Endothelial cell (in vitro differentiated cells): ENCODE measurements at regions not wholly inside any gene's neighbourhood (a gene's known extent, or its start where the extent isn't known, plus 50 kb on each side); places are given as distances from the start of the nearest gene placed in this dataset.

Experiments used
- DNase-seq: peaks from one replicate; pipeline ENCODE4 v3.0.0; 2021; ENCODE audit warnings: low spot score
- H3K27ac Mint-ChIP-seq: one replicate; pipeline ENCODE4 v1.8.0; 2021; ENCODE audit warnings: mixed read lengths, inconsistent platforms; ENCODE audit not compliant: unreplicated experiment
- H3K27me3 Mint-ChIP-seq: one replicate; pipeline ENCODE4 v1.8.0; 2021; ENCODE audit warnings: mild to moderate bottlenecking, moderate library complexity, mixed read lengths, inconsistent platforms; ENCODE audit not compliant: unreplicated experiment
- H3K36me3 Mint-ChIP-seq: one replicate; pipeline ENCODE4 v1.8.0; 2021; ENCODE audit warnings: mild to moderate bottlenecking, low read depth, mixed read lengths, inconsistent platforms; ENCODE audit not compliant: unreplicated experiment
- H3K4me1 Mint-ChIP-seq: one replicate; pipeline ENCODE4 v1.8.0; 2021; ENCODE audit warnings: mild to moderate bottlenecking, mixed read lengths, inconsistent platforms; ENCODE audit not compliant: unreplicated experiment
- H3K4me3 Mint-ChIP-seq: one replicate; pipeline ENCODE4 v1.8.0; 2021; ENCODE audit warnings: mild to moderate bottlenecking, mixed read lengths, inconsistent platforms; ENCODE audit not compliant: unreplicated experiment
- H3K9me3 Mint-ChIP-seq: one replicate; pipeline ENCODE4 v1.8.0; 2021; ENCODE audit warnings: mixed read lengths, inconsistent platforms; ENCODE audit not compliant: unreplicated experiment
- CTCF ChIP-seq: fragments of 200-600 bp; sonication (generic); IDR thresholded peaks from one replicate; pipeline ENCODE4 v1.5.0; 2021; ENCODE audit warnings: antibody characterized with exemption; ENCODE audit not compliant: unreplicated experiment

GRCh38 chr16:63069047-63069446 is 1032.8 kb upstream of the CDH8 start:
- DNase-seq = no peak
- Mint-ChIP-seq H3K27me3 (no peaks in the 10 kb centered on the region), H3K4me3 (no peak overlapping the region), H3K9me3 (no peaks in the 10 kb centered on the region), H3K27ac (no peak overlapping the region), H3K4me1 (no peaks in the 10 kb centered on the region), H3K36me3 (no peaks in the 10 kb centered on the region)
- TF ChIP-seq CTCF = no peak

- no peaks in the 10 kb centered on the region for H3K9me3 Mint-ChIP-seq
- no peak for TF ChIP-seq CTCF
- no peak overlapping the region for H3K27ac Mint-ChIP-seq
- no peak overlapping the region for H3K4me3 Mint-ChIP-seq
- H3K4me1 Mint-ChIP-seq = no peaks in the 10 kb centered on the region
- H3K27me3 Mint-ChIP-seq = no peaks in the 10 kb centered on the region
- no peaks in the 10 kb centered on the region for H3K36me3 Mint-ChIP-seq
- no peak for DNase-seq
Measured at GRCh38 chr16:63067141-63067540, 1030.9 kb upstream of the CDH8 start.

GRCh38 chr16:63066552-63066951 is 1030.3 kb upstream of the CDH8 start:
- Mint-ChIP-seq H3K27ac (no peak overlapping the region), H3K36me3 (no peaks in the 10 kb centered on the region), H3K27me3 (no peaks in the 10 kb centered on the region), H3K9me3 (no peaks in the 10 kb centered on the region), H3K4me1 (no peaks in the 10 kb centered on the region), H3K4me3 (no peak overlapping the region)
- TF ChIP-seq CTCF = no peak
- no peak for DNase-seq

GRCh38 chr16:63061319-63061718 is 1025.1 kb upstream of the CDH8 start:
- H3K36me3 Mint-ChIP-seq = no peaks in the 10 kb centered on the region
- H3K4me3 Mint-ChIP-seq = no peak overlapping the region
- no peak for TF ChIP-seq CTCF
- no peak for DNase-seq
- no peak overlapping the region for H3K27ac Mint-ChIP-seq
- H3K4me1 Mint-ChIP-seq = peaks cover 9% of the 10 kb centered on the region
- no peaks in the 10 kb centered on the region for H3K27me3 Mint-ChIP-seq
- peaks cover 4% of the 10 kb centered on the region for H3K9me3 Mint-ChIP-seq

GRCh38 chr16:63059676-63060075 is 1023.4 kb upstream of the CDH8 start:
- no peaks in the 10 kb centered on the region for H3K27me3 Mint-ChIP-seq
- no peak for TF ChIP-seq CTCF
- DNase-seq = no peak
- no peaks in the 10 kb centered on the region for H3K36me3 Mint-ChIP-seq
- no peak overlapping the region for H3K4me3 Mint-ChIP-seq
- H3K27ac Mint-ChIP-seq = no peak overlapping the region
- H3K4me1 Mint-ChIP-seq = peaks cover 9% of the 10 kb centered on the region
- H3K9me3 Mint-ChIP-seq = peaks cover 4% of the 10 kb centered on the region
